Tibial artery (tissue), 4 donors: ENCODE measurements at regions not wholly inside any gene's neighbourhood (a gene's known extent, or its start where the extent isn't known, plus 50 kb on each side); places are given as distances from the start of the nearest gene placed in this dataset.
"Not testable (repeated sequence)": the region's sequence is repeated elsewhere in the genome, so short reads cannot be mapped to it uniquely, and the experiment has no call there.

Experiments
- DNase-seq, 2 donors: peaks; one replicate each; pipeline ENCODE4 v3.0.0-alpha.2; 2019
- H3K27ac ChIP-seq, 2 donors: fragments of 200-600 bp; sonication (generic) in 1 of 2; 1 replicate in 1 of 2; 2 replicates in 1 of 2; pipeline ENCODE4 v1.5.1; 2018 to 2019; ENCODE audit warnings: mild to moderate bottlenecking in 1 of 2
- H3K27me3 ChIP-seq, 2 donors: fragments of 200-600 bp; sonication (generic) in 1 of 2; one replicate each; pipeline versions ENCODE4 v1.5.1 to v1.6.0; 2016 to 2019
- H3K36me3 ChIP-seq, 3 donors: fragments of 200-600 bp; sonication (generic) in 2 of 3; one replicate each; pipeline ENCODE4 v1.5.1; 2016 to 2019; ENCODE audit warnings: mild to moderate bottlenecking in 2 of 3
- H3K4me1 ChIP-seq, 4 donors: fragments of 200-600 bp; sonication (generic) in 2 of 4; 1 replicate in 3 of 4; 2 replicates in 1 of 4; pipeline ENCODE4 v1.5.1; 2016 to 2019
- H3K4me3 ChIP-seq, 2 donors: fragments of 200-600 bp; sonication (generic) in 1 of 2; 1 replicate in 1 of 2; 2 replicates in 1 of 2; pipeline ENCODE4 v1.5.1; 2018 to 2019; ENCODE audit warnings: mild to moderate bottlenecking in 2 of 2
- H3K9me3 ChIP-seq, 3 donors: fragments of 200-600 bp; sonication (generic) in 1 of 3; one replicate each; pipeline ENCODE4 v1.5.1; 2016 to 2019
- CTCF ChIP-seq, 2 experiments: fragments of 200-600 bp in 1 of 2; fragments of 450-650 bp in 1 of 2; IDR thresholded peaks; one replicate each; pipeline ENCODE4 v1.5.1; 2017 to 2019; ENCODE audit warnings: antibody characterized with exemption in 2 of 2, mild to moderate bottlenecking in 1 of 2, moderate library complexity in 1 of 2
- intact Hi-C: fragments of 100-400 bp; cut with DNase I; formaldehyde crosslinking; loops from one replicate; pipeline ENCODE4 v1.15.0; 2023; ENCODE audit warnings: low total_unique reads

GRCh38 chr9:135360617-135361016 is 119.0 kb upstream of the PPP1R26 start:
- peaks cover 0 to 34% of the 10 kb centered on the region in 2 donors for H3K27me3 ChIP-seq
- no peak for TF ChIP-seq CTCF (IDR thresholded peaks at IDR 0.05)
- intact Hi-C loops: no loop called here
- H3K4me3 ChIP-seq: no peak overlapping the region
- no peaks in the 10 kb centered on the region for H3K36me3 ChIP-seq
- no peaks in the 10 kb centered on the region for H3K9me3 ChIP-seq
- H3K27ac ChIP-seq: no peak overlapping the region
- DNase-seq: no peak
- no peaks in the 10 kb centered on the region for H3K4me1 ChIP-seq

- H3K9me3 ChIP-seq, H3K4me1 ChIP-seq, intact Hi-C loops, H3K4me3 ChIP-seq, H3K27ac ChIP-seq, DNase-seq, H3K36me3 ChIP-seq: not testable (repeated sequence)
- peaks cover 0 to 26% of the 10 kb centered on the region in 2 donors for H3K27me3 ChIP-seq
Measured at GRCh38 chr9:135361668-135362067, 117.9 kb upstream of the PPP1R26 start.

GRCh38 chr9:135363596-135363995 is 116.0 kb upstream of the PPP1R26 start:
- Histone ChIP-seq H3K36me3 (no peaks in the 10 kb centered on the region), H3K27ac (no peak overlapping the region), H3K4me3 (no peak overlapping the region), H3K9me3 (no peaks in the 10 kb centered on the region), H3K27me3 (peaks cover 0 to 17% of the 10 kb centered on the region in 2 donors), H3K4me1 (no peaks in the 10 kb centered on the region)
- DNase-seq: no peak
- no peak for TF ChIP-seq CTCF (IDR thresholded peaks at IDR 0.05)
- intact Hi-C loops: no loop called here

- no peak for TF ChIP-seq CTCF (IDR thresholded peaks at IDR 0.05)
- H3K4me1 ChIP-seq: no peaks in the 10 kb centered on the region
- H3K9me3 ChIP-seq: no peaks in the 10 kb centered on the region
- DNase-seq: no peak
- no peak overlapping the region for H3K4me3 ChIP-seq
- peaks cover 0 to 5% of the 10 kb centered on the region in 2 donors for H3K27me3 ChIP-seq
- H3K36me3 ChIP-seq: no peaks in the 10 kb centered on the region
- H3K27ac ChIP-seq: no peak overlapping the region
- intact Hi-C loops: no loop called here
Measured at GRCh38 chr9:135365013-135365768, 114.4 kb upstream of the PPP1R26 start.

GRCh38 chr9:135366104-135366503 is 113.5 kb upstream of the PPP1R26 start:
- Histone ChIP-seq H3K4me1 (no peaks in the 10 kb centered on the region), H3K27ac (no peak overlapping the region), H3K27me3 (peaks cover 0 to 5% of the 10 kb centered on the region in 2 donors), H3K4me3 (no peak overlapping the region), H3K36me3 (no peaks in the 10 kb centered on the region), H3K9me3 (no peaks in the 10 kb centered on the region)
- intact Hi-C loops: no loop called here
- DNase-seq: no peak
- no peak for TF ChIP-seq CTCF (IDR thresholded peaks at IDR 0.05)

- intact Hi-C loops: no loop called here
- Histone ChIP-seq H3K9me3 (no peaks in the 10 kb centered on the region), H3K4me3 (no peak overlapping the region), H3K27ac (no peak overlapping the region), H3K36me3 (no peaks in the 10 kb centered on the region), H3K4me1 (no peaks in the 10 kb centered on the region), H3K27me3 (peaks cover 0 to 30% of the 10 kb centered on the region in 2 donors)
- no peak for DNase-seq
- TF ChIP-seq CTCF (IDR thresholded peaks at IDR 0.05): no peak
Measured at GRCh38 chr9:135369412-135369990, 110.1 kb upstream of the PPP1R26 start.
